Neuronal stem cell (in vitro differentiated cells): ENCODE measurements at regions not wholly inside any gene's neighbourhood (a gene's known extent, or its start where the extent isn't known, plus 50 kb on each side); places are given as distances from the start of the nearest gene placed in this dataset.

Experiments used
- DNase-seq: peaks from one replicate; pipeline ENCODE4 v3.0.0-alpha.2; 2013; ENCODE audit warnings: low spot score
- H2AFZ ChIP-seq: one replicate; pipeline ENCODE4 v1.6.1; 2013; ENCODE audit warnings: mild to moderate bottlenecking, low read length, inconsistent platforms
- H2AK5ac ChIP-seq: 2 replicates; pipeline ENCODE4 v1.6.1; 2013; ENCODE audit warnings: low read depth, mild to moderate bottlenecking, inconsistent platforms, low read length, moderate library complexity, mixed read lengths
- H2BK120ac ChIP-seq: 2 replicates; pipeline ENCODE4 v1.6.1; 2013; ENCODE audit warnings: low read depth, mild to moderate bottlenecking, inconsistent platforms, low read length, moderate library complexity, mixed read lengths
- H2BK12ac ChIP-seq: one replicate; pipeline ENCODE4 v1.6.1; 2013; ENCODE audit warnings: low read length, inconsistent platforms
- H2BK15ac ChIP-seq: 2 replicates; pipeline ENCODE4 v1.6.1; 2013; ENCODE audit warnings: mild to moderate bottlenecking, low read length, inconsistent platforms, mixed read lengths
- H2BK5ac ChIP-seq: one replicate; pipeline ENCODE4 v1.6.1; 2013; ENCODE audit warnings: inconsistent platforms, mild to moderate bottlenecking, low read length, moderate library complexity
- H3K14ac ChIP-seq: one replicate; pipeline ENCODE4 v1.6.1; 2013; ENCODE audit warnings: low read length, inconsistent platforms
- H3K18ac ChIP-seq: 2 replicates; pipeline ENCODE4 v1.6.1; 2013; ENCODE audit warnings: low read length, inconsistent platforms
- H3K23ac ChIP-seq: 2 replicates; pipeline ENCODE4 v1.6.1; 2013; ENCODE audit warnings: low read depth, mild to moderate bottlenecking, mixed read lengths, low read length, inconsistent platforms; ENCODE audit not compliant: poor library complexity
- H3K27ac ChIP-seq: replicated peaks from 3 replicates; pipeline ENCODE4 v1.5.1; 2013; ENCODE audit warnings: low read length, inconsistent platforms
- H3K27me3 ChIP-seq, 3 experiments: 2 replicates each; pipeline ENCODE4 v1.6.1; 2013; ENCODE audit warnings: low read length in 3 of 3, mild to moderate bottlenecking in 2 of 3, inconsistent platforms in 1 of 3, low read depth in 1 of 3, mixed read lengths in 1 of 3, moderate library complexity in 1 of 3; ENCODE audit not compliant: control insufficient read depth in 3 of 3, insufficient read depth in 3 of 3
- H3K36me3 ChIP-seq, 2 donors: replicated peaks in 1 of 2; 2 replicates each; pipeline ENCODE4 v1.6.1; 2013; ENCODE audit warnings: low read length in 2 of 2; ENCODE audit not compliant: control insufficient read depth in 2 of 2, insufficient read depth in 2 of 2
- H3K4ac ChIP-seq: 2 replicates; pipeline ENCODE4 v1.6.1; 2013; ENCODE audit warnings: inconsistent platforms, mild to moderate bottlenecking, low read length, moderate library complexity
- H3K4me1 ChIP-seq, 2 donors: 1 replicate in 1 of 2; 2 replicates in 1 of 2; pipeline ENCODE4 v1.6.1; 2013; ENCODE audit warnings: low read length in 2 of 2, low read depth in 1 of 2; ENCODE audit not compliant: control insufficient read depth in 2 of 2, insufficient read depth in 1 of 2
- H3K4me2 ChIP-seq: one replicate; pipeline ENCODE4 v1.6.1; 2013; ENCODE audit warnings: mild to moderate bottlenecking, low read length, inconsistent platforms; ENCODE audit not compliant: insufficient read depth, poor library complexity, severe bottlenecking
- H3K4me3 ChIP-seq, 2 donors: 2 replicates each; pipeline ENCODE4 v1.5.1; 2013; ENCODE audit warnings: low read length in 2 of 2, mild to moderate bottlenecking in 2 of 2, inconsistent platforms in 1 of 2, moderate library complexity in 1 of 2
- H3K79me1 ChIP-seq: one replicate; pipeline ENCODE4 v1.6.1; 2013; ENCODE audit warnings: low read depth, mild to moderate bottlenecking, inconsistent platforms, low read length, moderate library complexity
- H3K9ac ChIP-seq: one replicate; pipeline ENCODE4 v1.6.1; 2013; ENCODE audit warnings: mild to moderate bottlenecking, low read depth, low read length, inconsistent platforms; ENCODE audit not compliant: poor library complexity
- H3K9me3 ChIP-seq, 2 donors: replicated peaks in 1 of 2; 2 replicates each; pipeline versions ENCODE3 to v1.6.1; 2013; ENCODE audit warnings: low read length in 2 of 2, mild to moderate bottlenecking in 2 of 2, inconsistent platforms in 1 of 2, low read depth in 1 of 2, mixed read lengths in 1 of 2, moderate library complexity in 1 of 2; ENCODE audit not compliant: control insufficient read depth in 2 of 2, insufficient read depth in 1 of 2
- H4K8ac ChIP-seq: one replicate; pipeline ENCODE4 v1.6.1; 2013; ENCODE audit warnings: low read depth, mild to moderate bottlenecking, inconsistent platforms, low read length, moderate library complexity
- H4K91ac ChIP-seq: one replicate; pipeline ENCODE4 v1.6.1; 2013; ENCODE audit warnings: low read length, low read depth, mild to moderate bottlenecking, inconsistent platforms; ENCODE audit not compliant: poor library complexity
- WGBS, 2 donors: extraction: QIAGEN DNeasy Blood & Tissue Kit; methylation state at CpG; one replicate each; pipeline ENCODE4 v1.1.7; 2013; ENCODE audit warnings: missing lambda C conversion rate in 2 of 2, mixed read lengths in 1 of 2; ENCODE audit not compliant: insufficient read length in 2 of 2, insufficient replicate concordance in 1 of 2; ENCODE audit errors: extremely low coverage in 2 of 2; 5-methylcytosine and 5-hydroxymethylcytosine counted together

DNA sequence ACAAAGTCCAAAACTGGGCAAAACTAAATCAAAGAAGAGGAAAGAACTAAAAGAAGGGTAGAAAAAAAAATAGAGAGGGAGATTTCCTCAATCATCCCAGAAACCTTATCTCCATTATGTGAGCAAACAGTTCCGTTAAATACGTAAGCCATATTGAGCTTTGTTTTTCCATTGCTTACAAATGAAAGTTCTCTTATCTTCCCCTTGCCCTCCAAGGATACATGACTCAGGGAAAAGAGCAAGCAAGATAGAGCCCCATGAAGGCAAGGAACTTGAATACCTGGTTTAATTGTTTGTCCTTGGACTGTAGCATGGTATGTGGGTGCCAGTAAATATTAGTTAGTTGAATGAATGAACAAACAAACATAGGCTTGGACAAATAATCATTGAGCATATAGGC, 126.8 kb upstream of the USP15 start:
- Histone ChIP-seq H2BK5ac (no peak overlapping the region), H3K27ac (no peak overlapping the region), H3K4me2 (no peak overlapping the region), H3K79me1 (no peaks in the 10 kb centered on the region), H4K91ac (no peak overlapping the region), H3K23ac (no peak overlapping the region), H3K36me3 (no peaks in the 10 kb centered on the region), H3K4me3 (no peak overlapping the region), H3K18ac (no peak overlapping the region), H2AFZ (no peak overlapping the region), H2BK15ac (no peak overlapping the region), H2BK12ac (no peak overlapping the region), H3K9me3 (no peaks in the 10 kb centered on the region), H3K14ac (no peak overlapping the region), H3K4me1 (no peaks in the 10 kb centered on the region), H4K8ac (no peak overlapping the region), H3K4ac (no peak overlapping the region), H3K9ac (no peak overlapping the region), H2AK5ac (no peak overlapping the region), H3K27me3 (no peaks in the 10 kb centered on the region), H2BK120ac (no peak overlapping the region)
- WGBS, 2 donors = no CpG with 5 or more reads among the region's 2 CpGs
- DNase-seq = no peak

DNA sequence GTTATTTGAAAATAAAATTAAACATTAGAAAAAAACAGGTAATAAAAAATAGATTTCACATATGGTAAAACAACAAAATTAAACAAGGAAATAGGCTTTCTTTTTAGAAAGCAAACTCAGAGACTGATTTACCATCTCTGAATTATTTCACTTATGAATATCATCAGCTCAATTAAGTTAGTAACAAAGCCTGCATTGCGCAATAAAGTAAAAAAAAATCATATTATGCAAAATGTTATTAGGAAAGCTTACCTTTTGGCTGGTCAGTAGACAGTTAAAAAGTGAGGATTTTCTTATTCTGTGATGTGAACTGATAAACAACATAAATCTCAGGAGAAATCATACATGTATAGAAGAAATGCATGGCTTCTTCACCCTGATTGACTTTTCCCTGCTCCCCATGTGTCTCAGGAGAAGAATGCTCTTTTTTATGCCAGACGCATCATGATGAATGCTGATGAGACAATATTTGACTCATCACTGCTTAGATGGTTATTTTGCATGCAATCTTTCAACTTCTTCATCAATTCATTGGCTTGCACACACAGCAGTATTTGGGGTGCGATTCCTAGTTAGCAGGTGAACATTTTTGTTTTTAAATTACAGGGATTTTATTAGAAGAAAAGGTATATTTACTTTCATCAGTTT, 124.5 kb upstream of the USP15 start:
- no peak overlapping the region for H2AFZ ChIP-seq
- DNase-seq = no peak
- H3K4me1 ChIP-seq = no peaks in the 10 kb centered on the region

DNA sequence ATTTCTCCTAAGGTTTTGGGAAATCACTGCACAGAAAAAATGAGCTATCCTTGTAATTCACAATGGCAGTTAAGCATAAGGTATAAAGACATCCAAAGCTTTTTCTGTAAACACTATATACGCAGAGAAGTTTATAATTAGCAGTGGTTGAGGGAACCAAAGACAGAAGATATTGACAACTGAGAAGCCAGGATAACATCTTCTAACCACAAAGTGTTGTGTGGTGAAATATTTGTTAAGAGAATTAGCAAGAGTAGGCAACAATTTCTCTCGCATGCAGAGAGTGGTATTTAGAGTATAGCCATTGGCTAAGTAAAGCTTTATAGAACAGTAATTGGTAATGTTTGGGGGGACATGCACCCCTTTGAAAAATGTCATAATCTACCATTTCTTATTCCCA, 123.7 kb upstream of the USP15 start:
- no peak overlapping the region for H3K4me2 ChIP-seq
- H2BK120ac ChIP-seq = no peak overlapping the region
- no CpG with 5 or more reads among the region's 2 CpGs for WGBS, 2 donors
- H2BK12ac ChIP-seq = no peak overlapping the region
- H2BK5ac ChIP-seq = no peak overlapping the region
- H4K91ac ChIP-seq = no peak overlapping the region
- H3K79me1 ChIP-seq = no peaks in the 10 kb centered on the region
- H3K27me3 ChIP-seq = no peaks in the 10 kb centered on the region
- no peak overlapping the region for H3K4me3 ChIP-seq
- H2BK15ac ChIP-seq = no peak overlapping the region
- H3K4me1 ChIP-seq = no peaks in the 10 kb centered on the region
- no peak overlapping the region for H3K14ac ChIP-seq
- DNase-seq = no peak
- no peak overlapping the region for H3K4ac ChIP-seq
- no peak overlapping the region for H3K18ac ChIP-seq
- H2AK5ac ChIP-seq = no peak overlapping the region
- no peak overlapping the region for H3K27ac ChIP-seq
- H4K8ac ChIP-seq = no peak overlapping the region
- no peak overlapping the region for H3K9ac ChIP-seq
- H3K36me3 ChIP-seq = no peaks in the 10 kb centered on the region
- H3K23ac ChIP-seq = no peak overlapping the region
- no peaks in the 10 kb centered on the region for H3K9me3 ChIP-seq
- no peak overlapping the region for H2AFZ ChIP-seq

More for the DNA sequence above, 124.5 kb upstream of the USP15 start:
- Histone ChIP-seq H2BK5ac (no peak overlapping the region), H2BK15ac (no peak overlapping the region), H3K4me2 (no peak overlapping the region), H3K27ac (no peak overlapping the region), H3K36me3 (no peaks in the 10 kb centered on the region), H2BK120ac (no peak overlapping the region), H2AK5ac (no peak overlapping the region), H4K8ac (no peak overlapping the region), H3K79me1 (no peaks in the 10 kb centered on the region), H3K27me3 (no peaks in the 10 kb centered on the region), H3K23ac (no peak overlapping the region), H3K9ac (no peak overlapping the region), H3K4ac (no peak overlapping the region), H3K18ac (no peak overlapping the region), H2BK12ac (no peak overlapping the region), H3K9me3 (no peaks in the 10 kb centered on the region), H3K4me3 (no peak overlapping the region), H4K91ac (no peak overlapping the region), H3K14ac (no peak overlapping the region)
- WGBS, 2 donors = no CpG with 5 or more reads among the region's 3 CpGs

DNA sequence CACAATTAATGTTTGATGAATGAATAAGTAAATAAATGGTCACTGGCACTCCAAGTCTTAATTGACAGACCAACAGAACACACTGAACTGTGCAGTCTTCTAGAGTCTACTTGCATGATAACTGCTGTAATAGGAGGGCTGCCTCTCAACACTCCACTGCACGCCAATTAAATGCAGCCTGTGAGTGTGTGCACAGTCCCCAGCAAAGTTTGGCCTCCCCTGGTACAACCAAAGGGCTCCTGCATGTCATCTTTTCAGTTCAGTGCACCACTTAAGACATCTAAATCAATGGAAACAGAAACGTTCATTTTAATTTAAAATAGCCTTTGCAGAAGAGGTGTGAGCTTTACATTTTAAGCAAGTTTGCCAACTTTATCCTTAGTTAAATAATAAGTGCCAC, 121.7 kb upstream of the USP15 start:
- Histone ChIP-seq H3K27ac (no peak overlapping the region), H3K4me2 (no peak overlapping the region), H3K23ac (no peak overlapping the region), H3K14ac (no peak overlapping the region), H2BK12ac (no peak overlapping the region), H3K9me3 (no peaks in the 10 kb centered on the region), H3K36me3 (no peaks in the 10 kb centered on the region), H3K18ac (no peak overlapping the region), H2AFZ (no peak overlapping the region), H3K4me3 (no peak overlapping the region), H4K91ac (no peak overlapping the region), H4K8ac (no peak overlapping the region), H3K4ac (no peak overlapping the region), H3K79me1 (no peaks in the 10 kb centered on the region), H3K9ac (no peak overlapping the region), H3K27me3 (no peaks in the 10 kb centered on the region), H3K4me1 (no peaks in the 10 kb centered on the region), H2BK120ac (no peak overlapping the region), H2AK5ac (no peak overlapping the region), H2BK15ac (no peak overlapping the region), H2BK5ac (no peak overlapping the region)
- WGBS, 2 donors = no CpG with 5 or more reads among the region's 2 CpGs
- DNase-seq = no peak
